Prostate gland (tissue), 2 donors: ENCODE measurements at regions not wholly inside any gene's neighbourhood (a gene's known extent, or its start where the extent isn't known, plus 50 kb on each side); places are given as distances from the start of the nearest gene placed in this dataset.

Experiments used
- POLR2A ChIP-seq: fragments of 450-650 bp; IDR thresholded peaks from one replicate; pipeline ENCODE4 v1.6.1; 2016; ENCODE audit warnings: antibody characterized with exemption, mild to moderate bottlenecking
- TF ChIP-seq, protein P1 (sequence below), 4 experiments: fragments of 200-600 bp in 2 of 4; fragments of 450-650 bp in 2 of 4; sonication (generic) in 2 of 4; IDR thresholded peaks; 1 replicate in 3 of 4; 2 replicates in 1 of 4; pipeline ENCODE4 v1.5.1; 2016 to 2019; ENCODE audit warnings: antibody characterized with exemption in 4 of 4, mild to moderate bottlenecking in 2 of 4, moderate library complexity in 2 of 4

DNA sequence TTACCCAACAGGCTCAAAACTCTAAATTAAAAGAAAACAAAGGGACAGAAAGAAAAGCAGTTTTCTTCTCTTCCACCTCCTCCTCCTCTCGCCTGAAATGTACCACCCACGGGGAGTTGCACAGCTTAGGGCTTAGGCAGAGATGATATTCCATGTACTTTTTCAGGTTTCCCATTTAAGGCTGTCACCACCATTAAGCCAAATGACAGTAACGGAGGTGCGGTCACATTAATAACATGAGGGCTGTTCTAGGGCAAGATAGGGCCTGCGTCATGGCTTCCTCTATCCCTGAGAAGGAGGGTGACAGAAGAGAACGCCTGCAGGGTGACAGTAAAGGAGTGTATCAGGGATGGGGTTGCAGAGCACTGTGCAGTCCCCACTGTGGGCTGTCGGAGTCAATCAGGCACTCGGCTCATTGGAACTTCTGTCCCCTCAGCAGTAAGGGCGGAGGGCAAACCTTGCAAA, 51.7 kb upstream of the TJP1 start:
- TF ChIP-seq, protein P1, sequence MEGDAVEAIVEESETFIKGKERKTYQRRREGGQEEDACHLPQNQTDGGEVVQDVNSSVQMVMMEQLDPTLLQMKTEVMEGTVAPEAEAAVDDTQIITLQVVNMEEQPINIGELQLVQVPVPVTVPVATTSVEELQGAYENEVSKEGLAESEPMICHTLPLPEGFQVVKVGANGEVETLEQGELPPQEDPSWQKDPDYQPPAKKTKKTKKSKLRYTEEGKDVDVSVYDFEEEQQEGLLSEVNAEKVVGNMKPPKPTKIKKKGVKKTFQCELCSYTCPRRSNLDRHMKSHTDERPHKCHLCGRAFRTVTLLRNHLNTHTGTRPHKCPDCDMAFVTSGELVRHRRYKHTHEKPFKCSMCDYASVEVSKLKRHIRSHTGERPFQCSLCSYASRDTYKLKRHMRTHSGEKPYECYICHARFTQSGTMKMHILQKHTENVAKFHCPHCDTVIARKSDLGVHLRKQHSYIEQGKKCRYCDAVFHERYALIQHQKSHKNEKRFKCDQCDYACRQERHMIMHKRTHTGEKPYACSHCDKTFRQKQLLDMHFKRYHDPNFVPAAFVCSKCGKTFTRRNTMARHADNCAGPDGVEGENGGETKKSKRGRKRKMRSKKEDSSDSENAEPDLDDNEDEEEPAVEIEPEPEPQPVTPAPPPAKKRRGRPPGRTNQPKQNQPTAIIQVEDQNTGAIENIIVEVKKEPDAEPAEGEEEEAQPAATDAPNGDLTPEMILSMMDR (IDR thresholded peaks at IDR 0.05) = no peak
- no peak for TF ChIP-seq POLR2A
